SK-N-SH (cell line): ENCODE measurements at regions not wholly inside any gene's neighbourhood (a gene's known extent, or its start where the extent isn't known, plus 50 kb on each side); places are given as distances from the start of the nearest gene placed in this dataset.

Source experiments
- EP300 ChIP-seq, 2 experiments: IDR thresholded peaks; 2 replicates each; pipeline versions ENCODE4 v1.4.0 to v1.6.1; 2012; ENCODE audit warnings: borderline replicate concordance in 1 of 2, low read depth in 1 of 2, low read length in 1 of 2
- EZH2phosphoT487 ChIP-seq: fragments of 200-600 bp; sonication (generic); IDR thresholded peaks from 2 replicates; pipeline ENCODE4 v1.6.1; 2017; ENCODE audit warnings: low read depth, mixed run types, mild to moderate bottlenecking, antibody characterized with exemption, moderate library complexity, borderline replicate concordance
- RAD21 ChIP-seq: IDR thresholded peaks from 2 replicates; pipeline ENCODE4 v1.6.1; 2012; ENCODE audit warnings: mild to moderate bottlenecking, low read length
- RCOR1 ChIP-seq: fragments of 150-350 bp; IDR thresholded peaks from 2 replicates; pipeline ENCODE4 v1.6.1; 2017; ENCODE audit warnings: antibody characterized with exemption, low read length
- SIN3A ChIP-seq: IDR thresholded peaks from 2 replicates; pipeline ENCODE4 v1.6.1; 2012; ENCODE audit warnings: low read depth, mild to moderate bottlenecking, low read length, moderate library complexity, borderline replicate concordance
- SMC3 ChIP-seq: IDR thresholded peaks from 2 replicates; pipeline ENCODE4 v1.6.1; 2012; ENCODE audit warnings: low read depth, low read length, improper control_type of control experiment
- TAF1 ChIP-seq: IDR thresholded peaks from 2 replicates; pipeline ENCODE4 v1.6.1; 2012; ENCODE audit warnings: low read depth, mild to moderate bottlenecking, low read length, moderate library complexity, borderline replicate concordance
- TF ChIP-seq, protein P1 (sequence below): fragments of 200-600 bp; sonication (generic); IDR thresholded peaks from 2 replicates; pipeline ENCODE4 v1.6.1; 2017; ENCODE audit warnings: antibody characterized with exemption, mild to moderate bottlenecking, moderate library complexity
- TF ChIP-seq, protein P2 (sequence below): IDR thresholded peaks from 2 replicates; pipeline ENCODE4 v1.4.0; 2012; ENCODE audit warnings: low read depth, borderline replicate concordance

DNA sequence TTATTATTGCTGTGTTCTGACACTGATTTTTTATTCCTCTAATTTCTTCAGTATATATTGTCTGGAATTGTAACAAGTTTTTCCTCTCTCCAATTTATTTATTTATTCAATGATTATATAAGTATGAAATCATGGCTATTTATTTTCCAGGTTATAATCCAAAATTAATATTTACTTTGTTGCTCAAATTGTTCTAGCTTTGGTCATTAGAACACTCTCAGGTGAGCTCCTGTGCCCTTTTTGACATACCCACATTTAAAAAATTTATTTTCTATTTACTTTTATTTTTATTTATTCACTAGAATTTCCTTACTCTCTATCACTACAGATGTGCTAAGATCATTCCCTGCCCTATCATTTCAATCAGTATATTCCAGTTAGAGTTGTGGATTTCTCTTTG lies 70.2 kb downstream of the PPP1R2C start:
- TF ChIP-seq RCOR1 (no peak), TAF1 (no peak), EP300 (IDR thresholded peaks at IDR 0.05; ENCODE audit: borderline replicate concordance in 1 of 2, low read depth in 1 of 2, low read length in 1 of 2) (no peak), EZH2phosphoT487 (no peak), SIN3A (no peak), SMC3 (no peak), RAD21 (no peak)
- TF ChIP-seq, protein P1, sequence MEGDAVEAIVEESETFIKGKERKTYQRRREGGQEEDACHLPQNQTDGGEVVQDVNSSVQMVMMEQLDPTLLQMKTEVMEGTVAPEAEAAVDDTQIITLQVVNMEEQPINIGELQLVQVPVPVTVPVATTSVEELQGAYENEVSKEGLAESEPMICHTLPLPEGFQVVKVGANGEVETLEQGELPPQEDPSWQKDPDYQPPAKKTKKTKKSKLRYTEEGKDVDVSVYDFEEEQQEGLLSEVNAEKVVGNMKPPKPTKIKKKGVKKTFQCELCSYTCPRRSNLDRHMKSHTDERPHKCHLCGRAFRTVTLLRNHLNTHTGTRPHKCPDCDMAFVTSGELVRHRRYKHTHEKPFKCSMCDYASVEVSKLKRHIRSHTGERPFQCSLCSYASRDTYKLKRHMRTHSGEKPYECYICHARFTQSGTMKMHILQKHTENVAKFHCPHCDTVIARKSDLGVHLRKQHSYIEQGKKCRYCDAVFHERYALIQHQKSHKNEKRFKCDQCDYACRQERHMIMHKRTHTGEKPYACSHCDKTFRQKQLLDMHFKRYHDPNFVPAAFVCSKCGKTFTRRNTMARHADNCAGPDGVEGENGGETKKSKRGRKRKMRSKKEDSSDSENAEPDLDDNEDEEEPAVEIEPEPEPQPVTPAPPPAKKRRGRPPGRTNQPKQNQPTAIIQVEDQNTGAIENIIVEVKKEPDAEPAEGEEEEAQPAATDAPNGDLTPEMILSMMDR, result no peak
- TF ChIP-seq, protein P2, sequence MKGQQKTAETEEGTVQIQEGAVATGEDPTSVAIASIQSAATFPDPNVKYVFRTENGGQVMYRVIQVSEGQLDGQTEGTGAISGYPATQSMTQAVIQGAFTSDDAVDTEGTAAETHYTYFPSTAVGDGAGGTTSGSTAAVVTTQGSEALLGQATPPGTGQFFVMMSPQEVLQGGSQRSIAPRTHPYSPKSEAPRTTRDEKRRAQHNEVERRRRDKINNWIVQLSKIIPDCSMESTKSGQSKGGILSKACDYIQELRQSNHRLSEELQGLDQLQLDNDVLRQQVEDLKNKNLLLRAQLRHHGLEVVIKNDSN, result no peak
